HG03565 (cell line): ENCODE measurements at regions not wholly inside any gene's neighbourhood (a gene's known extent, or its start where the extent isn't known, plus 50 kb on each side); places are given as distances from the start of the nearest gene placed in this dataset.
"Not testable (repeated sequence)": the region's sequence is repeated elsewhere in the genome, so short reads cannot be mapped to it uniquely, and the experiment has no call there.

ENCODE experiments used
- ATAC-seq: cut with Tn5 transposase; IDR thresholded peaks from one replicate; pipeline ENCODE4 v1.9.1; 2021; ENCODE audit warnings: mild to moderate bottlenecking, moderate library complexity; ENCODE audit not compliant: unreplicated experiment

- ATAC-seq, result no peak
Observed at GRCh38 chr4:78691971-78692821, 84.0 kb upstream of the BMP2K start.

- ATAC-seq, result no peak
Observed at GRCh38 chr4:78692822-78693170, 83.4 kb upstream of the BMP2K start.

- ATAC-seq, result no peak
Observed at GRCh38 chr4:78693777-78694456, 82.2 kb upstream of the BMP2K start.

GRCh38 chr4:78694457-78694787 lies 81.7 kb upstream of the BMP2K start:
- ATAC-seq, result no peak

- no peak for ATAC-seq
Observed at GRCh38 chr4:78695910-78696309, 80.2 kb upstream of the BMP2K start.

GRCh38 chr4:78703079-78703478 lies 73.1 kb upstream of the BMP2K start:
- ATAC-seq, result no peak

GRCh38 chr4:78704317-78704716 lies 71.8 kb upstream of the BMP2K start:
- ATAC-seq, result no peak

GRCh38 chr4:78704981-78705683 lies 71.0 kb upstream of the BMP2K start:
- no peak for ATAC-seq

- ATAC-seq, result no peak
Observed at GRCh38 chr4:78706302-78706701, 69.8 kb upstream of the BMP2K start.

GRCh38 chr4:78707268-78707667 lies 68.9 kb upstream of the BMP2K start:
- ATAC-seq, result no peak

GRCh38 chr4:78707793-78708192 lies 68.4 kb upstream of the BMP2K start:
- no peak for ATAC-seq

- no peak for ATAC-seq
Observed at GRCh38 chr4:78710536-78710935, 65.6 kb upstream of the BMP2K start.

GRCh38 chr4:78711676-78712075 lies 64.5 kb upstream of the BMP2K start:
- no peak for ATAC-seq

GRCh38 chr4:78714598-78714997 lies 61.6 kb upstream of the BMP2K start:
- not testable (repeated sequence) for ATAC-seq

GRCh38 chr4:78715372-78715771 lies 60.8 kb upstream of the BMP2K start:
- not testable (repeated sequence) for ATAC-seq

- not testable (repeated sequence) for ATAC-seq
Observed at GRCh38 chr4:78717712-78718111, 58.4 kb upstream of the BMP2K start.

- ATAC-seq, result no peak
Observed at GRCh38 chr4:78720204-78720603, 55.9 kb upstream of the BMP2K start.

- peak; percentile 82 for ATAC-seq
Observed at GRCh38 chr4:78720994-78721677, 55.0 kb upstream of the BMP2K start.

GRCh38 chr4:78721747-78722146 lies 54.4 kb upstream of the BMP2K start:
- no peak for ATAC-seq

GRCh38 chr4:78722320-78722719 lies 53.8 kb upstream of the BMP2K start:
- ATAC-seq, result no peak

- ATAC-seq, result no peak
Observed at GRCh38 chr4:78722878-78723277, 53.3 kb upstream of the BMP2K start.
